HEK293T (cell line): ENCODE measurements at regions not wholly inside any gene's neighbourhood (a gene's known extent, or its start where the extent isn't known, plus 50 kb on each side); places are given as distances from the start of the nearest gene placed in this dataset.

Experiments
- CTCF ChIA-PET: fragments of 350-600 bp; formaldehyde crosslinking; extraction: SDS; loops from one replicate; lab custom pipeline; 2021; ENCODE audit warnings: antibody characterized with exemption, inconsistent platforms; lab: Yijun Ruan, JAX
- POLR2A ChIA-PET: fragments of 350-600 bp; formaldehyde crosslinking; extraction: SDS; loops from one replicate; lab custom pipeline; 2020; ENCODE audit warnings: antibody characterized with exemption, inconsistent platforms; lab: Yijun Ruan, JAX
- DNase-seq: peaks from one replicate; pipeline ENCODE4 v3.0.0; 2012; ENCODE audit warnings: mixed read lengths; ENCODE audit errors: extremely low spot score
- ARNT ChIP-seq: fragments of 450-650 bp; IDR thresholded peaks from 2 replicates; pipeline ENCODE4 v1.6.1; 2017; ENCODE audit warnings: mild to moderate bottlenecking
- BHLHE40 ChIP-seq: fragments of 450-650 bp; IDR thresholded peaks from 2 replicates; pipeline ENCODE4 v1.6.1; 2016; ENCODE audit warnings: mild to moderate bottlenecking, moderate library complexity, borderline replicate concordance
- CTBP1 ChIP-seq: fragments of 450-650 bp; IDR thresholded peaks from 2 replicates; pipeline ENCODE4 v1.6.1; 2016; ENCODE audit warnings: borderline replicate concordance
- ELF4 ChIP-seq: fragments of 450-650 bp; IDR thresholded peaks from 2 replicates; pipeline ENCODE4 v1.6.1; 2017; ENCODE audit warnings: antibody characterized with exemption
- FOXA1 ChIP-seq: fragments of 450-650 bp; IDR thresholded peaks from 2 replicates; pipeline ENCODE4 v1.6.1; 2016; ENCODE audit warnings: mild to moderate bottlenecking
- FOXK2 ChIP-seq: fragments of 450-650 bp; IDR thresholded peaks from 2 replicates; pipeline ENCODE4 v1.6.1; 2016; ENCODE audit warnings: mild to moderate bottlenecking
- FOXM1 ChIP-seq: fragments of 450-650 bp; IDR thresholded peaks from 2 replicates; pipeline ENCODE4 v1.6.1; 2017; ENCODE audit warnings: mild to moderate bottlenecking, borderline replicate concordance
- HDGF ChIP-seq: fragments of 450-650 bp; IDR thresholded peaks from 2 replicates; pipeline ENCODE4 v1.6.1; 2017; ENCODE audit warnings: antibody characterized with exemption, borderline replicate concordance
- L3MBTL2 ChIP-seq: fragments of 450-650 bp; conservative IDR thresholded peaks from 2 replicates; pipeline ENCODE4 v1.6.1; 2016; ENCODE audit warnings: mild to moderate bottlenecking
- LEF1 ChIP-seq: fragments of 450-650 bp; IDR thresholded peaks from 2 replicates; pipeline ENCODE4 v1.6.1; 2017; ENCODE audit warnings: mild to moderate bottlenecking, borderline replicate concordance
- NFRKB ChIP-seq: fragments of 450-650 bp; IDR thresholded peaks from 2 replicates; pipeline ENCODE4 v1.6.1; 2016; ENCODE audit warnings: mild to moderate bottlenecking, moderate library complexity
- SP1 ChIP-seq: fragments of 450-650 bp; IDR thresholded peaks from 2 replicates; pipeline ENCODE4 v1.6.1; 2017
- SUZ12 ChIP-seq: fragments of 450-650 bp; IDR thresholded peaks from 2 replicates; pipeline ENCODE4 v1.6.1; 2016; ENCODE audit warnings: mild to moderate bottlenecking
- TARDBP ChIP-seq: fragments of 450-650 bp; IDR thresholded peaks from 2 replicates; pipeline ENCODE4 v1.6.1; 2016
- ZNF384 ChIP-seq: fragments of 450-650 bp; IDR thresholded peaks from 2 replicates; pipeline ENCODE4 v1.6.1; 2016
- TF ChIP-seq, protein P1 (sequence below): fragments of 450-650 bp; IDR thresholded peaks from 2 replicates; pipeline ENCODE4 v1.6.1; 2016

DNA sequence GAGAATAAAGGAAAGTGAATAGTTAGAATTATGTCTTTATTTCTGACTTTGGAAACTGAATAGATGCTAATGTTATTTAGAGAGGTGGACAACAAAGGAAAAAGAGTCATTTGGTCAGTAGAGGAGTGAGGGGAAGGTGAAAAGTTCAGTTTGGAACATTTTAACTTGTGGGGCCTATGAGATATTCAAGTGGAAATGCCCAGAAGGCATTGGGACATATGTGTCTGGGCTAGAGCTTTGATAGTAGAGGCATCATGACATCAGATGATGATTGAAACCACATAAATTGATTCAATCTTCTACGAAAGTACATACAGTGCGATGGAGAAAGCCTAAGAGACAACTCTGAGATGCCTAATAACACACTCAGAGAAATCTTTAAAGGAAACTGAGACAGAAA is 151.7 kb upstream of the COL11A1 start:
- TF ChIP-seq ELF4 (no peak), SP1 (no peak), ARNT (no peak), SUZ12 (no peak), FOXA1 (no peak), LEF1 (no peak), FOXK2 (no peak)
- TF ChIP-seq, protein P1, sequence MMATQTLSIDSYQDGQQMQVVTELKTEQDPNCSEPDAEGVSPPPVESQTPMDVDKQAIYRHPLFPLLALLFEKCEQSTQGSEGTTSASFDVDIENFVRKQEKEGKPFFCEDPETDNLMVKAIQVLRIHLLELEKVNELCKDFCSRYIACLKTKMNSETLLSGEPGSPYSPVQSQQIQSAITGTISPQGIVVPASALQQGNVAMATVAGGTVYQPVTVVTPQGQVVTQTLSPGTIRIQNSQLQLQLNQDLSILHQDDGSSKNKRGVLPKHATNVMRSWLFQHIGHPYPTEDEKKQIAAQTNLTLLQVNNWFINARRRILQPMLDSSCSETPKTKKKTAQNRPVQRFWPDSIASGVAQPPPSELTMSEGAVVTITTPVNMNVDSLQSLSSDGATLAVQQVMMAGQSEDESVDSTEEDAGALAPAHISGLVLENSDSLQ, result no peak
- no peak for DNase-seq
- CTCF ChIA-PET, result no interaction called here
- POLR2A ChIA-PET, result no interaction called here

DNA sequence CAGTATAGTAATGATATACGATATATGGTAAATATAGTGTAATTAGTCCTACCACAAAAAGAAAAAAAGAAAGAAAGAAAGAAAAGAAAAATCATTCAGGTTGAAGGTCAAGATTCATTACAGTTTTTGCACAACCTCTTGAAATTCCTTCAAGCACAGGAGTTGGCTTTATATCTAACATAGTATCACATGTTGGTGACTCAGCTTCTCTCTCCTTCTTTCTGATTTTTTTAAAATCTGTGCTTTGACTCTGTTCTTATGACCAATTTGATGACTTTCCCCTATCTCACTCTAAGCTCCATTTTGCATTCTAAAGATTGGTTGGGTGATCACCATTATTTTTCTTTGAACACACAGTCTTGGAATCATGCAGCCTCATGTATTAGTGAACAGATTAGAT is 148.2 kb upstream of the COL11A1 start:
- DNase-seq, result no peak
- ChIA-PET CTCF (no interaction called here), POLR2A (no interaction called here)
- no peak for TF ChIP-seq SUZ12
- no peak for TF ChIP-seq FOXK2
- no peak for TF ChIP-seq LEF1
- no peak for TF ChIP-seq ARNT
- no peak for TF ChIP-seq TARDBP

DNA sequence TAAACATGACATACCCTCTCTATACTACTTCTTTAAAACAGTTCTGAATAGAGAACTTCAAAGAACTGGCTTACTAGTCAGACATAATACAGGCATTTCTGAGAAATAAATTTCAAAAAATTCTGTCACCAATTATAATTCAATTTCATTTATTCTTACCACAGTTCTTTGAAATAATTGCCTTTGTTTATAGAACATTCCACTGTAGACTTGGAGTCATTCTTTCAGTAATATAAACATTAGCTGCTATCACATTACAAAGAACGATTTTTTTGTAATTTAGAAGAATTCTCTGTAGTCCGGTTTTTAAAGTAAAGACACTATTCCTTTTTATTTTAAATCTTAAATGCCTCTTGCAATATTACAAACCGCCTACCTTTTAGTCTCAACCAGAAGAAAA is 146.4 kb upstream of the COL11A1 start:
- ChIA-PET POLR2A (no interaction called here), CTCF (no interaction called here)
- DNase-seq, result no peak
- TF ChIP-seq FOXM1, result no peak
- no peak for TF ChIP-seq ELF4
- TF ChIP-seq L3MBTL2, result no peak
- TF ChIP-seq, protein P1, result no peak
- no peak for TF ChIP-seq BHLHE40
- TF ChIP-seq HDGF, result no peak

DNA sequence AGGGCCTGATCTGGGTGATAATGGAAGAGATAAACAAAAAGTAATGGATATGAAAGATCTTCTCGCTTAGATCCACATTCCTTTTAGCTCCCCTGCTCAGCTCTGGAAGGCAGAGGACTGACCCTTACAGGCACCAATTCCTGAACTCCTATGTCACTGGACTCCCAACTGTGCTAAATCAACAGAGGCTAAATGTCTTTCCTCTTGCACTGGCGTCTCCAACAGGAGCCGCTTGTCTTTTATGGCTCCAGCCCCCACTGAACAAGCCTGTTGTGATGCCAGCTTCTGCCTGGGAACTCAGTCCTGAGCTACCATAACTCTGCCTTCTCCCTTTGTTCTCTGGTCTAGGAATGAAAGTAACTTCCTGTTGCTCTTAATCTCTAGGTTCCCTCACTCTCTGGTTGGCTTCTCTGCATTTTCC is 142.1 kb upstream of the COL11A1 start:
- ChIA-PET POLR2A (no interaction called here), CTCF (no interaction called here)
- DNase-seq, result peak; percentile 25

DNA sequence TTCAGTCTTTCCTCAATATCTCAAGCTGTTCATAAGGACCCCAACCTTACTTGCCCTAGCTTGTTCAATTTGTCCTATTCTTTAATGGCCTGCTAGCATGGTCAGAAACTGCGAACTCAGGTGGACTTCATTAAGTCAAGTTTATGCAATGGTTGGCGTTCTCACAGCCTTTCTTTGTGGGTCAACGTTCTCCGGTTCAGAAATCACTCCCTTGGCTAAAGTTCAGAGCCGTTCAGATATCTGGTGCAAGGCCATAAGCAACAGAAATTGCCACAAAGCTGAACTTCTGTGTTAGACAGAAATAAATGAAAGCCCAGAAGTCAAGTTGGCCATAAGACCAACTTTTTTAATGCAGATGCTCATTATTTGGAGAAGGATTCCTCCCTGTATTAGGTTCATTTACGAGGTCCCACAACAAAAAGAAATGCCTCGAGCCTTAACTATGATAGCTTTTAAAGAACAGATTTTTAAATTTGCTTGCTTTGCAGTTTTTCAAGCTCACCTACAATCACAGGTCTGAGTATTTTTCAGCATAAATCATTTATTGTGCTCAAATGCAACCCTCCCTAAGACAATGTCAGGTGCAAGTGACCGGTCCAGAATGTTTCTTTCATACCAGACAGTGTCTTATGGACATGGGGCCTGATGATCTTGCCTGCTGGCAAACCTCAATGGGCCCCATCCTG is 140.2 kb upstream of the COL11A1 start:
- DNase-seq, result no peak
- TF ChIP-seq L3MBTL2 (no peak), NFRKB (no peak), BHLHE40 (no peak), ARNT (no peak), HDGF (no peak), ZNF384 (no peak), TARDBP (no peak), FOXM1 (no peak), FOXK2 (no peak), FOXA1 (no peak), SP1 (no peak), CTBP1 (no peak), ELF4 (no peak), LEF1 (no peak), SUZ12 (no peak)
- TF ChIP-seq, protein P1, result no peak
- POLR2A ChIA-PET, result no interaction called here
- CTCF ChIA-PET, result no interaction called here

More for the DNA sequence above, 142.1 kb upstream of the COL11A1 start:
- TF ChIP-seq BHLHE40, result no peak
- no peak for TF ChIP-seq CTBP1
- no peak for TF ChIP-seq L3MBTL2
- no peak for TF ChIP-seq NFRKB
- TF ChIP-seq SP1, result no peak
- no peak for TF ChIP-seq TARDBP
- no peak for TF ChIP-seq SUZ12
- TF ChIP-seq, protein P1, result no peak
- TF ChIP-seq FOXA1, result no peak
- TF ChIP-seq FOXK2, result no peak
- TF ChIP-seq FOXM1, result no peak
- TF ChIP-seq ELF4, result no peak
- no peak for TF ChIP-seq ARNT
- TF ChIP-seq HDGF, result no peak
- TF ChIP-seq LEF1, result no peak
- TF ChIP-seq ZNF384, result no peak

DNA sequence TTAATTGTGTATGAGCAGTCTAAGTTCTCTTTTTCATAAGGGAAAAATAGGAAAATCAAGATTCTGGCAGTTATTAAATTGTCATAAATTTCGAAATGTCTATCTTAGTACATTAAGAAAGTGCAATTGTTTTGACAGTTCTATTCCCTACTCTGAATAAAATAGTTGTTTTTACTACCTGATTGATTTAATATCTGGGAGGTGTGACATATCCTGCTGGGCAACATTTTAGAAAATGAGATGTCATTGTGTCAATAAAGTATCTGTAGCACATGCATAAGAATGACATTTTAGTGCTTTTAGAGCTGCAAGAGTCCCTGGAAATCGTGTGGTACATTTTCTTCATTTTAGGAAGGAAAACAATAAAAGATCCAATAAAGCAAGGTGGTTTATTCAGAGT is 139.2 kb upstream of the COL11A1 start:
- TF ChIP-seq, protein P1, result peak; percentile 74
- no peak for TF ChIP-seq CTBP1
- CTCF ChIA-PET, result no interaction called here
- DNase-seq, result no peak
- POLR2A ChIA-PET, result no interaction called here
